ENCODE measurements at regions not wholly inside any gene's neighbourhood (a gene's known extent, or its start where the extent isn't known, plus 50 kb on each side); places are given as distances from the start of the nearest gene placed in this dataset.

GRCh38 chr6:150310539-150310938 is 58.3 kb upstream of the IYD start:
- TF ChIP-seq CTCF (conservative IDR thresholded peaks at IDR 0.05; ENCODE audit: low read length): no peak
- TF ChIP-seq EZH2phosphoT487 (IDR thresholded peaks at IDR 0.05; ENCODE audit: borderline replicate concordance, low read depth, low read length): no peak
